Tibial nerve (tissue), 3 donors: ENCODE measurements at regions not wholly inside any gene's neighbourhood (a gene's known extent, or its start where the extent isn't known, plus 50 kb on each side); places are given as distances from the start of the nearest gene placed in this dataset.
"Not testable (repeated sequence)": the region's sequence is repeated elsewhere in the genome, so short reads cannot be mapped to it uniquely, and the experiment has no call there.

Experiments
- POLR2A ChIP-seq, 2 donors: fragments of 450-650 bp; IDR thresholded peaks; one replicate each; pipeline ENCODE4 v1.6.1; 2017; ENCODE audit warnings: antibody characterized with exemption in 2 of 2, mild to moderate bottlenecking in 2 of 2, moderate library complexity in 2 of 2
- TF ChIP-seq, protein P1 (sequence below), 5 experiments: fragments of 200-600 bp in 3 of 5; fragments of 450-650 bp in 2 of 5; sonication (generic) in 3 of 5; IDR thresholded peaks; one replicate each; pipeline ENCODE4 v1.5.1; 2016 to 2019; ENCODE audit warnings: antibody characterized with exemption in 5 of 5, mild to moderate bottlenecking in 3 of 5, moderate library complexity in 2 of 5

GRCh38 chr6:28836703-28837102, 87.1 kb downstream of the TRIM27 start:
- not testable (repeated sequence) for TF ChIP-seq POLR2A (IDR thresholded peaks at IDR 0.05)
- TF ChIP-seq, protein P1, sequence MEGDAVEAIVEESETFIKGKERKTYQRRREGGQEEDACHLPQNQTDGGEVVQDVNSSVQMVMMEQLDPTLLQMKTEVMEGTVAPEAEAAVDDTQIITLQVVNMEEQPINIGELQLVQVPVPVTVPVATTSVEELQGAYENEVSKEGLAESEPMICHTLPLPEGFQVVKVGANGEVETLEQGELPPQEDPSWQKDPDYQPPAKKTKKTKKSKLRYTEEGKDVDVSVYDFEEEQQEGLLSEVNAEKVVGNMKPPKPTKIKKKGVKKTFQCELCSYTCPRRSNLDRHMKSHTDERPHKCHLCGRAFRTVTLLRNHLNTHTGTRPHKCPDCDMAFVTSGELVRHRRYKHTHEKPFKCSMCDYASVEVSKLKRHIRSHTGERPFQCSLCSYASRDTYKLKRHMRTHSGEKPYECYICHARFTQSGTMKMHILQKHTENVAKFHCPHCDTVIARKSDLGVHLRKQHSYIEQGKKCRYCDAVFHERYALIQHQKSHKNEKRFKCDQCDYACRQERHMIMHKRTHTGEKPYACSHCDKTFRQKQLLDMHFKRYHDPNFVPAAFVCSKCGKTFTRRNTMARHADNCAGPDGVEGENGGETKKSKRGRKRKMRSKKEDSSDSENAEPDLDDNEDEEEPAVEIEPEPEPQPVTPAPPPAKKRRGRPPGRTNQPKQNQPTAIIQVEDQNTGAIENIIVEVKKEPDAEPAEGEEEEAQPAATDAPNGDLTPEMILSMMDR (IDR thresholded peaks at IDR 0.05): not testable (repeated sequence)
